HG02852 (cell line): ENCODE measurements at regions not wholly inside any gene's neighbourhood (a gene's known extent, or its start where the extent isn't known, plus 50 kb on each side); places are given as distances from the start of the nearest gene placed in this dataset.
"Not testable (repeated sequence)": the region's sequence is repeated elsewhere in the genome, so short reads cannot be mapped to it uniquely, and the experiment has no call there.

Experiments used
- ATAC-seq: cut with Tn5 transposase; IDR thresholded peaks from one replicate; pipeline ENCODE4 v1.9.1; 2021; ENCODE audit warnings: mild to moderate bottlenecking, moderate library complexity; ENCODE audit not compliant: unreplicated experiment

GRCh38 chr14:88981948-88982347 lies 157.5 kb downstream of the TTC8 start:
- ATAC-seq: no peak

GRCh38 chr14:88983755-88984154 lies 159.3 kb downstream of the TTC8 start:
- ATAC-seq: no peak

- ATAC-seq: no peak
Observed at GRCh38 chr14:88985654-88986053, 161.2 kb downstream of the TTC8 start.

- no peak for ATAC-seq
Observed at GRCh38 chr14:88986146-88986841, 161.8 kb downstream of the TTC8 start.

GRCh38 chr14:88986908-88987307 lies 162.5 kb downstream of the TTC8 start:
- ATAC-seq: not testable (repeated sequence)

- no peak for ATAC-seq
Observed at GRCh38 chr14:88987516-88987915, 163.1 kb downstream of the TTC8 start.

- ATAC-seq: no peak
Observed at GRCh38 chr14:88989911-88990310, 165.5 kb downstream of the TTC8 start.

- ATAC-seq: no peak
Observed at GRCh38 chr14:88990856-88991255, 166.4 kb downstream of the TTC8 start.

GRCh38 chr14:88992011-88992410 lies 167.6 kb downstream of the TTC8 start:
- no peak for ATAC-seq

GRCh38 chr14:88993946-88994345 lies 169.5 kb downstream of the TTC8 start:
- no peak for ATAC-seq

- ATAC-seq: no peak
Observed at GRCh38 chr14:88995437-88996198, 171.2 kb downstream of the TTC8 start.

GRCh38 chr14:88998027-88998426 lies 173.6 kb downstream of the TTC8 start:
- ATAC-seq: no peak

GRCh38 chr14:88999137-88999536 lies 174.7 kb downstream of the TTC8 start:
- no peak for ATAC-seq

GRCh38 chr14:89000007-89000942 lies 175.8 kb downstream of the TTC8 start:
- no peak for ATAC-seq

GRCh38 chr14:89004166-89004565 lies 179.7 kb downstream of the TTC8 start:
- ATAC-seq: no peak

- no peak for ATAC-seq
Observed at GRCh38 chr14:89007906-89008305, 183.5 kb downstream of the TTC8 start.

GRCh38 chr14:89011355-89012281 lies 187.2 kb downstream of the TTC8 start:
- no peak for ATAC-seq

- no peak for ATAC-seq
Observed at GRCh38 chr14:89012282-89013097, 188.0 kb downstream of the TTC8 start.

GRCh38 chr14:89013098-89013504 lies 188.7 kb downstream of the TTC8 start:
- no peak for ATAC-seq
